Neuronal stem cell (in vitro differentiated cells): ENCODE measurements at regions not wholly inside any gene's neighbourhood (a gene's known extent, or its start where the extent isn't known, plus 50 kb on each side); places are given as distances from the start of the nearest gene placed in this dataset.
A peak's percentile ranks its signal among the peaks of the same experiment; 100 is the strongest.
"Not testable (repeated sequence)": the region's sequence is repeated elsewhere in the genome, so short reads cannot be mapped to it uniquely, and the experiment has no call there.

Experiments
- DNase-seq: peaks from one replicate; pipeline ENCODE4 v3.0.0-alpha.2; 2013; ENCODE audit warnings: low spot score
- H2AFZ ChIP-seq: one replicate; pipeline ENCODE4 v1.6.1; 2013; ENCODE audit warnings: mild to moderate bottlenecking, low read length, inconsistent platforms
- H2AK5ac ChIP-seq: 2 replicates; pipeline ENCODE4 v1.6.1; 2013; ENCODE audit warnings: low read depth, mild to moderate bottlenecking, inconsistent platforms, low read length, moderate library complexity, mixed read lengths
- H2BK120ac ChIP-seq: 2 replicates; pipeline ENCODE4 v1.6.1; 2013; ENCODE audit warnings: low read depth, mild to moderate bottlenecking, inconsistent platforms, low read length, moderate library complexity, mixed read lengths
- H2BK12ac ChIP-seq: one replicate; pipeline ENCODE4 v1.6.1; 2013; ENCODE audit warnings: low read length, inconsistent platforms
- H2BK15ac ChIP-seq: 2 replicates; pipeline ENCODE4 v1.6.1; 2013; ENCODE audit warnings: mild to moderate bottlenecking, low read length, inconsistent platforms, mixed read lengths
- H2BK5ac ChIP-seq: one replicate; pipeline ENCODE4 v1.6.1; 2013; ENCODE audit warnings: inconsistent platforms, mild to moderate bottlenecking, low read length, moderate library complexity
- H3K14ac ChIP-seq: one replicate; pipeline ENCODE4 v1.6.1; 2013; ENCODE audit warnings: low read length, inconsistent platforms
- H3K18ac ChIP-seq: 2 replicates; pipeline ENCODE4 v1.6.1; 2013; ENCODE audit warnings: low read length, inconsistent platforms
- H3K23ac ChIP-seq: 2 replicates; pipeline ENCODE4 v1.6.1; 2013; ENCODE audit warnings: low read depth, mild to moderate bottlenecking, mixed read lengths, low read length, inconsistent platforms; ENCODE audit not compliant: poor library complexity
- H3K27ac ChIP-seq: replicated peaks from 3 replicates; pipeline ENCODE4 v1.5.1; 2013; ENCODE audit warnings: low read length, inconsistent platforms
- H3K27me3 ChIP-seq, 3 experiments: 2 replicates each; pipeline ENCODE4 v1.6.1; 2013; ENCODE audit warnings: low read length in 3 of 3, mild to moderate bottlenecking in 2 of 3, inconsistent platforms in 1 of 3, low read depth in 1 of 3, mixed read lengths in 1 of 3, moderate library complexity in 1 of 3; ENCODE audit not compliant: control insufficient read depth in 3 of 3, insufficient read depth in 3 of 3
- H3K36me3 ChIP-seq, 2 donors: replicated peaks in 1 of 2; 2 replicates each; pipeline ENCODE4 v1.6.1; 2013; ENCODE audit warnings: low read length in 2 of 2; ENCODE audit not compliant: control insufficient read depth in 2 of 2, insufficient read depth in 2 of 2
- H3K4ac ChIP-seq: 2 replicates; pipeline ENCODE4 v1.6.1; 2013; ENCODE audit warnings: inconsistent platforms, mild to moderate bottlenecking, low read length, moderate library complexity
- H3K4me1 ChIP-seq, 2 donors: 1 replicate in 1 of 2; 2 replicates in 1 of 2; pipeline ENCODE4 v1.6.1; 2013; ENCODE audit warnings: low read length in 2 of 2, low read depth in 1 of 2; ENCODE audit not compliant: control insufficient read depth in 2 of 2, insufficient read depth in 1 of 2
- H3K4me2 ChIP-seq: one replicate; pipeline ENCODE4 v1.6.1; 2013; ENCODE audit warnings: mild to moderate bottlenecking, low read length, inconsistent platforms; ENCODE audit not compliant: insufficient read depth, poor library complexity, severe bottlenecking
- H3K4me3 ChIP-seq, 2 donors: 2 replicates each; pipeline ENCODE4 v1.5.1; 2013; ENCODE audit warnings: low read length in 2 of 2, mild to moderate bottlenecking in 2 of 2, inconsistent platforms in 1 of 2, moderate library complexity in 1 of 2
- H3K79me1 ChIP-seq: one replicate; pipeline ENCODE4 v1.6.1; 2013; ENCODE audit warnings: low read depth, mild to moderate bottlenecking, inconsistent platforms, low read length, moderate library complexity
- H3K9ac ChIP-seq: one replicate; pipeline ENCODE4 v1.6.1; 2013; ENCODE audit warnings: mild to moderate bottlenecking, low read depth, low read length, inconsistent platforms; ENCODE audit not compliant: poor library complexity
- H3K9me3 ChIP-seq, 2 donors: replicated peaks in 1 of 2; 2 replicates each; pipeline versions ENCODE3 to v1.6.1; 2013; ENCODE audit warnings: low read length in 2 of 2, mild to moderate bottlenecking in 2 of 2, inconsistent platforms in 1 of 2, low read depth in 1 of 2, mixed read lengths in 1 of 2, moderate library complexity in 1 of 2; ENCODE audit not compliant: control insufficient read depth in 2 of 2, insufficient read depth in 1 of 2
- H4K8ac ChIP-seq: one replicate; pipeline ENCODE4 v1.6.1; 2013; ENCODE audit warnings: low read depth, mild to moderate bottlenecking, inconsistent platforms, low read length, moderate library complexity
- H4K91ac ChIP-seq: one replicate; pipeline ENCODE4 v1.6.1; 2013; ENCODE audit warnings: low read length, low read depth, mild to moderate bottlenecking, inconsistent platforms; ENCODE audit not compliant: poor library complexity
- WGBS, 2 donors: extraction: QIAGEN DNeasy Blood & Tissue Kit; methylation state at CpG; one replicate each; pipeline ENCODE4 v1.1.7; 2013; ENCODE audit warnings: missing lambda C conversion rate in 2 of 2, mixed read lengths in 1 of 2; ENCODE audit not compliant: insufficient read length in 2 of 2, insufficient replicate concordance in 1 of 2; ENCODE audit errors: extremely low coverage in 2 of 2; 5-methylcytosine and 5-hydroxymethylcytosine counted together

GRCh38 chr15:77875066-77875721 lies 202.3 kb downstream of the TBC1D2B start:
- Histone ChIP-seq H3K18ac (peak overlapping the region; percentile 2), H3K9ac (peak overlapping the region; percentile 44)
- H3K9me3 ChIP-seq, H3K36me3 ChIP-seq, H2BK15ac ChIP-seq, H3K27me3 ChIP-seq, H4K8ac ChIP-seq, H2AK5ac ChIP-seq, H3K4me1 ChIP-seq, H2BK12ac ChIP-seq, H2BK5ac ChIP-seq, H3K23ac ChIP-seq, H4K91ac ChIP-seq, H3K4me2 ChIP-seq, H3K4me3 ChIP-seq, H3K27ac ChIP-seq, H3K14ac ChIP-seq, H3K4ac ChIP-seq, H3K79me1 ChIP-seq, H2BK120ac ChIP-seq, H2AFZ ChIP-seq: not testable (repeated sequence)
- no CpG with 5 or more reads among the region's 13 CpGs for WGBS, 2 donors
- peak; percentile 73 for DNase-seq

- Histone ChIP-seq H4K91ac (no peak overlapping the region), H2AK5ac (no peak overlapping the region), H3K4me1 (peaks cover 0 to 2% of the 10 kb centered on the region in 2 donors), H2BK12ac (no peak overlapping the region), H4K8ac (no peak overlapping the region), H2BK15ac (no peak overlapping the region), H3K4ac (no peak overlapping the region), H3K27ac (no peak overlapping the region), H3K14ac (no peak overlapping the region), H3K9me3 (no peaks in the 10 kb centered on the region), H3K36me3 (no peaks in the 10 kb centered on the region), H3K18ac (no peak overlapping the region), H2BK5ac (no peak overlapping the region), H2BK120ac (no peak overlapping the region), H3K4me3 (no peak overlapping the region), H3K79me1 (no peaks in the 10 kb centered on the region), H3K27me3 (peaks cover 0 to 4% (median 0%) of the 10 kb centered on the region in 3 experiments), H3K9ac (no peak overlapping the region), H3K23ac (no peak overlapping the region), H3K4me2 (no peak overlapping the region), H2AFZ (no peak overlapping the region)
- WGBS, 2 donors: no CpG with 5 or more reads among the region's 4 CpGs
- no peak for DNase-seq
Observed at GRCh38 chr15:77874063-77874462, 203.4 kb downstream of the TBC1D2B start.

GRCh38 chr15:77872521-77873425 lies 204.7 kb downstream of the TBC1D2B start:
- not testable (repeated sequence) for DNase-seq, H2AFZ ChIP-seq, H3K27ac ChIP-seq, H4K8ac ChIP-seq, H3K27me3 ChIP-seq, H3K36me3 ChIP-seq, H3K18ac ChIP-seq, H3K9me3 ChIP-seq, H2BK120ac ChIP-seq, H3K9ac ChIP-seq, H3K4me1 ChIP-seq, H3K4me2 ChIP-seq, H3K4ac ChIP-seq, H3K79me1 ChIP-seq, H2AK5ac ChIP-seq, H2BK5ac ChIP-seq, H3K14ac ChIP-seq, H3K4me3 ChIP-seq, H4K91ac ChIP-seq
- peak overlapping the region; percentile 26 for H2BK15ac ChIP-seq
- H2BK12ac ChIP-seq: peak overlapping the region; percentile 58
- H3K23ac ChIP-seq: peak overlapping the region; percentile 55
- no CpG with 5 or more reads among the region's 18 CpGs for WGBS, 2 donors

- Histone ChIP-seq H2AK5ac (peak overlapping the region; percentile 78), H3K18ac (peak overlapping the region; percentile 84), H2BK15ac (peak overlapping the region; percentile 87), H3K23ac (peak overlapping the region; percentile 6), H2BK5ac (no peak overlapping the region), H4K91ac (no peak overlapping the region), H3K36me3 (no peaks in the 10 kb centered on the region), H2BK12ac (no peak overlapping the region), H3K4me2 (no peak overlapping the region), H3K4me1 (peaks cover 0 to 2% of the 10 kb centered on the region in 2 donors), H3K27ac (no peak overlapping the region), H3K27me3 (peaks cover 0 to 8% (median 0%) of the 10 kb centered on the region in 3 experiments), H2BK120ac (no peak overlapping the region), H4K8ac (no peak overlapping the region), H3K9ac (peak overlapping the region; percentile 60), H3K4ac (no peak overlapping the region), H3K9me3 (no peaks in the 10 kb centered on the region), H3K14ac (no peak overlapping the region), H2AFZ (no peak overlapping the region), H3K4me3 (no peak overlapping the region), H3K79me1 (no peaks in the 10 kb centered on the region)
- no CpG with 5 or more reads among the region's 11 CpGs for WGBS, 2 donors
- no peak for DNase-seq
Observed at GRCh38 chr15:77871852-77872371, 205.6 kb downstream of the TBC1D2B start.
